ENCODE measurements at regions not wholly inside any gene's neighbourhood (a gene's known extent, or its start where the extent isn't known, plus 50 kb on each side); places are given as distances from the start of the nearest gene placed in this dataset.

- peak; percentile 29 for DNase-seq
Measured at GRCh38 chr13:34864671-34865070, 77.4 kb upstream of the NBEA start.

- DNase-seq, result no peak
Measured at GRCh38 chr13:34867590-34867989, 74.5 kb upstream of the NBEA start.

DNA sequence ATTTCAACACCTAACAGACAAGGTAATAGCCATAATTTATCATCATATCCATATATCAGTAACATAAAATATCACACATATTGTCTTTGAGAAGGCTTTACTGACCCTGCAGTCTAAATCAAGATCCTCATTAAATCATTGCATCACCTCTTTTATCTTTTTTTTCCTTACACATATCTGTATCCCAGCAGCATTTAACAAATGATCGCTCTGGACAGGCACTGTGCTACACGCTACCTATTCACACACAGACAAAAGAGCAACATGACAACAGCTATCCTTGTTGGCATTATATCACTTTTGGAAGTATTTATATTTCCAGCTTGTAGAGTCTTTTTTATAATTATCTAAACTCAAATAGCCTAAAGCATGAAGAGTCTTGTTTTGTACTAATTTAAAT lies 73.3 kb upstream of the NBEA start:
- peak; percentile 5 for DNase-seq

- no peak for DNase-seq
Measured at GRCh38 chr13:34869696-34870095, 72.4 kb upstream of the NBEA start.

GRCh38 chr13:34878329-34878728 lies 63.7 kb upstream of the NBEA start:
- no peak for DNase-seq

GRCh38 chr13:34879851-34880250 lies 62.2 kb upstream of the NBEA start:
- DNase-seq, result no peak

- DNase-seq, result no peak
Measured at GRCh38 chr13:34881494-34881893, 60.6 kb upstream of the NBEA start.

- DNase-seq, result no peak
Measured at GRCh38 chr13:34883396-34883795, 58.7 kb upstream of the NBEA start.

- DNase-seq, result no peak
Measured at GRCh38 chr13:34884366-34884765, 57.7 kb upstream of the NBEA start.

DNA sequence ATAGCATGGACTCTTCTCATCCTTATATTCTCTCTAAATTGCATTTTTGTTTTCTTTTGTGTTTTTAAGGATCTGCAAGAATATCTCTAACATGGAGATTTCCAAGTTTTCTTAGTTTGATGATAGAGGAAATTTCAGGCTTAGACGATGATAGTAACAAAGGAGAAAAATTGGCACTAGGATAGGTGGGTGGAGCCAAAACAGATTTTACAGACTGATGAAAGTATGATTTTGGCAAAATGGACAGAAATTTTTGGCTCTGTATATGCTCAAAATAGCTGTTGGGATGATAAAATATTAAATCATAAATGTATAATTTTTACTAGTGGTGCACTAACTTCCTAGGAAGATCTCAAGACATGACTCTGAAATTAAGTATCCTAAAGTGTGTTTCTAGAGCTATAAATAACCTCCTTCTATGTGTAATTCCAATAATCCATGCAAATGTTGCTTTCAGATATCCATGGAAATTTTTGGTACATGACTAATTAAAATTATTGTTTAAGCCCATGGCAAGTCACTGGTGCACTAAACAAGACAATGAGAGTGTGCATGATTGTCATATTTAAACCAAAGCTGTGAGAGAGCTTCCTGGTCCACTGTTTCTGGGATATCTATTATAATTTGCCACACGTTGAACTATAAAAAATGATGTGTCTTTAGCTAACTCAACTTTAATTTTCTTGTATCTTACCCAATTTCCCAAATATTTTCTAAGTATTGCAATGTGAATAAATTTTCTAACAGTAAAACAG lies 55.8 kb upstream of the NBEA start:
- no peak for DNase-seq

GRCh38 chr13:34886987-34887386 lies 55.1 kb upstream of the NBEA start:
- no peak for DNase-seq

All from NCI-H1092 treated with DMSO at 0.1 percent for 48 hours (cell line).